H1 (cell line): ENCODE measurements at regions not wholly inside any gene's neighbourhood (a gene's known extent, or its start where the extent isn't known, plus 50 kb on each side); places are given as distances from the start of the nearest gene placed in this dataset.

Source experiments
- CHD7 ChIP-seq: fragments of 300-600 bp; sonication (generic); IDR thresholded peaks from 2 replicates; pipeline ENCODE4 v1.7.1; 2012; ENCODE audit warnings: low read length, moderate library complexity, mild to moderate bottlenecking, inconsistent platforms; ENCODE audit not compliant: insufficient replicate concordance

- no peak for TF ChIP-seq CHD7
Measured at GRCh38 chr22:48682504-48682903, 1145.2 kb downstream of the BRD1 start (continued).
